GM18498 (cell line): ENCODE measurements at regions not wholly inside any gene's neighbourhood (a gene's known extent, or its start where the extent isn't known, plus 50 kb on each side); places are given as distances from the start of the nearest gene placed in this dataset.
"Not testable (repeated sequence)": the region's sequence is repeated elsewhere in the genome, so short reads cannot be mapped to it uniquely, and the experiment has no call there.

ENCODE experiments used
- ATAC-seq: cut with Tn5 transposase; IDR thresholded peaks from one replicate; pipeline ENCODE4 v1.9.1; 2021; ENCODE audit warnings: mild to moderate bottlenecking, moderate library complexity; ENCODE audit not compliant: unreplicated experiment

DNA sequence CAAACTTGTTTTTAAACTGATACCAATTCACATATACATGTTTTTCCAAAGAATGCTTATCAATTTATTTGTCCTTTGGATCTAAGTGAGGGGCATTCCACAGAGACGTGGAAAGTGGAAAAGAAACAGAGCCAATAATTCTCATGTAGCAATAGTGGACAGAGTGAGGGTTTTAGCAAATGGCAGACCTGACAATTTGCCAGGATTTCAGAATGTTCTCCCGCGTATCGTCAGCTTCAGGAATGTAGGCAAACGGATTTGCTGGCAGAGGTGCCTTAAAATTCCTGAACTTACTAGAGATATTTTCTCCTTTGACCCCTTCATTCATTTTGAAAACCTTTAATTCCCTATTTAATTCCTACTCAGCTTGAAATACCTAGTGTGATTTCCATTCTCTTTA, 193.4 kb upstream of the CPHXL start:
- no peak for ATAC-seq

DNA sequence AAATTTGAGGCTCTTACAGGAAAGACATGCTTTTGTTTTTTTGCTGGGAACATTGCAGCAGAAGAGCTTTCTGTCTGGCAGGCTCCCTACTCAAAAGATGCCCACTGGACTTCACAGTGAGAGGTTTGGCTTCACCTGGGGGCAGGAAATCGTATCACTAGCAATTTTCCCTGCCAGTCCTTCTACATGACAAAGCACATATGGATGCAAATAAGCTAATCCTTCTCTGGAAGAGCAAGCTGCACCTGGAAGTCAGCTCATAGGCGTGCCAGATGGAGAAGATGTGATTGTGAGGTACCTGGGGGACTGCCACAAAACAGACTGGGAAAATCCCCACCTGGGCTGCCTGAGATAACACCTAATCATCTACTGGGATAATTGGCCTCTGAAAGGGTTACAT, 195.0 kb upstream of the CPHXL start:
- no peak for ATAC-seq

DNA sequence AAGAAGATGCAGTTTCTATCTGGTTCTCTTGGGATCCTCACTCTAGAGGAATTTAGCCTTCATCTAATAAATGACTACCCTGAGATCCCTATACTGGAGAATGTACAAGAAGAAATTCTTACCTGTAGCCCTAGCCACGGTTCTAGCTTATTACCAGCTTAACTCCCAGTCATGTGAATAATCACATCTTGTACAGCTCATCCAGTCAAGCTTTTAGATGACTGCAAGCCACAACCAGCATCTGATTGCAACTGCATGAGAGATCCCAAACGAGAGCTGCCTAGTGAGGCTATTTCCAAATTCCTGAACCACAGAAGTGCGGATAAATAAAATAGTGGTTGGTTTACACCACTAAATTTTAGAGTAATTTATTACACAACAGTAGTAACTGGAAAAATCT, 196.0 kb upstream of the CPHXL start:
- ATAC-seq: no peak

DNA sequence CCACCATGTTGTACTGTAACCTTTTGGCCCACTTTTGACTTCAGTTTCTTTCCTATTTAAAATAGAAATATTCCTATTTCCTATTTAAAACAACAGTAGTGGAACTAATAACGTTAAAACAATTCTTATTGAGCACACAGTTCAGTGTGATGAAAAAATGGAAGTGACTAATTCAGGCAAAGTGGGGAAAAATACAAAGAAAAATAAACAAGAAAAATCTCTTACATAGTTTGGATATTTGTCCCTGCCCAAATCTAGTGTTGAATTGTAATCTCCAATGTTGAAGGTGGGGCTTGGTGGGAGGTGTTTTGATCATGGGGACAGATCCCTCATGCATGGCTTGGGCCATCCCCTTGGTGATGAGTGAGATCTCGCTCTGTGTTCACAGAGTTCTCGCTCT, 198.1 kb upstream of the CPHXL start:
- ATAC-seq: no peak

DNA sequence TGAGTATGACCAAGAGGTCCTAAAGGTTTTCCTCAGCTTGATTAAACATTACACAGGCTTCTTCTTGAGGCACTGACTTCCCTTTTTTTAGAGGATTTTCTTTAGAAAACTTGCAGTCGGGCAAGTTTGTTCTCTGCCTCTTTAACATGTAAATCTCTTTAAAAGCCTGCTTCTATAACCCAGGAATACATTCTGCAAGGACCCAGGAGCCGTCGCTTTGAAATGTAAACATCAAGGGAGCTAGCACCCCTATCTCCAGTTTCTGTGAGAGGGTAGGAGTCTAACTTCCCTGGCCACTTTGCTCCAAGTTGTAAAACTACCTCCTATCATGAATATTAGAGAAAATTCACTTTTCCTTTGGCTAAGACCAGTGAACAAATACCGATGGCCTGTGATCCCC, 201.5 kb upstream of the CPHXL start:
- ATAC-seq: no peak

DNA sequence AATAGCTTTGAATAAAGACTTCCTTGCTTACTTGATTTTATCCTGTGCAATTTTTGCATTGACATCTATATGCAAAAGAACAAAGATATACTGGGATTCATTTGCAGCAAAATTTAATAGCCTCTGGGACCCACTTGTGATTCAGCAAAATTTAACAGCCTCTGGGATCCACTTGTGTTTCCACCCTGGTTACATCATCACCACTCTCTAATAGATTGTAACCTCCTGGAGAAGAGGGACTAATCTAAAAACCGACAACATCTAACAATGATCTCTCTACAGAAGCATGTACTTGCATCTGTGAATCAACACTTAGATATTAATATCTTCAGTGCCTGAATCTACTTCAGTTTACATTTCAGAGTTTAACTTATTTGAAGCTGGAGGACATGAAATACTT, 202.0 kb upstream of the CPHXL start:
- ATAC-seq: no peak

DNA sequence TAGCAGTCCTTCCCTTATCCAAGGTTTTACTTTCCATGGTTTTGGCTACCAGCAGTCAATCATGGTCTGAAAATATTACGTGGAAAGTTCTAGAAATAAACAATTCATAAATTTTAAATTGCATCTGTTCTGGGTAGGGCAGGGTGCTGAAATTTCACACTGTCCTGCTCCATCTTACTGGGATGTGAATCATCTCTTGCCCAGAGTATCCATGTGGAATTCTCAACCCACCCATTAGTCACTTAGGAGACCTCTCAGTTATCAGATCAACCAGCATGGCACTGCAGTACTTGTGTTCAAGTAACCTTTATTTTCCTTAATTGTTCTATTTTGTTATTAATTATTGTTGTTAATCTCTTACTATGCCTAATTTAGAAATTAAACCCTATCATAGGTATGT, 202.8 kb upstream of the CPHXL start:
- no peak for ATAC-seq

DNA sequence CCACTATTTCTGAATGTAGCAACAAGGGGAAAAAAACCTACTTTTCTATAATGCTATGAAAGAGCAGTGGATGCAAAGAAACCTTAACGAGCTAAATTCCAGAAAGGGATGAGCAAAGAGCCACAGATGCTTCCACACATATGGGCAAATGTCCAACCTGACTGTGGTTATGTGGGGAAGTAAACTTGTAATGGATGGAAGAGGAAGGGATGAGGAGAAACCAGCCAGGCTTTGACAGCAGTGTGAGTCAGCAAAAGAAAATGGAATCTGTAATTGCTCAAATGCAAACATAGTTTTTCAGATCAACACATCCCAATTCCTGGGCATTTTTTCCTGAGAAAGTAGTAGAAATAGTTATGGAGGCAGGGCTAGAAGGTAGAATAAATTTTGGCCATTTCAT, 204.8 kb upstream of the CPHXL start:
- ATAC-seq: no peak

DNA sequence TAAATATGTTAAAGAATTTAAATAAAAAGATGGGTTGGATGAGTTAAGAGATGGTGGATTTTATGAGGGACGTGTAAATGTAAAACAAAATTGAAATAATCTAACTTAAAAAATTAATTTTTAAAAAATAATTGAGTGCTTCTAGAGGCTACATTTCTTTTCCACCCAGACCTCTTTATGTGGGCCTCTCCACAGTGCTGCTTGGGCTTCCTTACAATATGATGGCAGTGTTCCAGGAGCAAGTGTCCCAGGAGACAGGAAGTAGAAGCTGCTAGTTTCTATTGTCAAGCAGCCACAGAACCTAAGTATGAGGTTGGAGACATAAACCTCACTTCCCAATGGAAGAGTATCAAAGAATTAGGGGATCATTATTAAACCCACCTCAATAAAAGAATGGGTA, 205.7 kb upstream of the CPHXL start:
- ATAC-seq: no peak

DNA sequence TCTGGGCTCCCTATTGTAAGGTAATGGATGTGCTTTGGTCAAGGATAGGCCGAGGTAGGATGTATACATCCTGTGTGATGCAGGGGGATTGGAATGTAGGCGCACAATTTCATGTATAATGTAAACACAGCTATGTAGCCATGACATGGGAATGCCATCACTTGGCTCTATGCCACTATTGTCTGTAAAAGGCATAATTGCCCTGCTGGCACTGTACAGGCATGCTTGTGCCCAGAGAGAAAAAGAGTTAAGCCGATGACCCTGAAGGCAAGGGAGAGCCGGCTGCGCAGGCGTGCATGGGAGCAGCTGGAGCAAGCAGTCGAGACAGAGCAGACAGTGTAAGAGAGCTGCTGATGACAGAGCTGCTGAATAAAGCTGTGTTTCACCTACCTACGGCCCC, 212.5 kb upstream of the CPHXL start:
- ATAC-seq: no peak

DNA sequence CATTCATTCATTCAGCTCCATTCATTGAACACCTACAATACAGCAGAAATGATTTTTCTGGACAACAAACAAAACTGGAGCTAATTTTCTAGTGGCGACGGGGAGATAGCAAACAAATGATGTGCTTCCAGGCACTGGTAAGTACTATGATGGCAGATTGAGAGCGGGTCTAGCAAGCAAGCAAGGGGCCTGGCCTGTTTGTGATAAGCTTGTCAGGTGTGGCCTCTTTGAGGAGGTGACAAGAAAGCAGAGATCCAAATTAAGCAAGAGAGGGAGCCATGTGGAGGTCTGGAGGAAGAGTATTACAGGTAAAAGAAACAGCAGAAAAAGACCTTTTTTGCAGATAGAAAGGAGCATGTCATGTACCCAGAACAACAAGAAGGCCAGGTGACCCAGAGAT, 216.1 kb upstream of the CPHXL start:
- ATAC-seq: no peak

DNA sequence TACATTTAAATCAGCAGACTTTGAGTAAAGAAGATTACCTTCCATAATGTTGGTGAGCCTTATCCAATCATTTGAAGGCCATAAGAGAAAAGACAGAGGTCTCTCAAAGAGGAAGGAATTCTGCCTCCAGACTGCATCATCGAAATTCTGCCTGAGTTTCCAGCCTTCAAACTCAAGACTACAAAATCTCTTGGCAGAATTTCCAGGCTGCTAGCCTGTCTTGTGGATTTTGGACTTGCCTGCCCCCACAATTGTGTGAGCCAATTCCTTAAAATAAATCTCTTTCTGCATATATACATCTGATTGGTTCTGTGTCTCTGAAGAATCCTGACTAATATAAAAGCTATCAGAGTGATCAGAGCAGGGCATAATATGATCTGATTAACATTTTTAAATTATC, 216.6 kb upstream of the CPHXL start:
- ATAC-seq: no peak

DNA sequence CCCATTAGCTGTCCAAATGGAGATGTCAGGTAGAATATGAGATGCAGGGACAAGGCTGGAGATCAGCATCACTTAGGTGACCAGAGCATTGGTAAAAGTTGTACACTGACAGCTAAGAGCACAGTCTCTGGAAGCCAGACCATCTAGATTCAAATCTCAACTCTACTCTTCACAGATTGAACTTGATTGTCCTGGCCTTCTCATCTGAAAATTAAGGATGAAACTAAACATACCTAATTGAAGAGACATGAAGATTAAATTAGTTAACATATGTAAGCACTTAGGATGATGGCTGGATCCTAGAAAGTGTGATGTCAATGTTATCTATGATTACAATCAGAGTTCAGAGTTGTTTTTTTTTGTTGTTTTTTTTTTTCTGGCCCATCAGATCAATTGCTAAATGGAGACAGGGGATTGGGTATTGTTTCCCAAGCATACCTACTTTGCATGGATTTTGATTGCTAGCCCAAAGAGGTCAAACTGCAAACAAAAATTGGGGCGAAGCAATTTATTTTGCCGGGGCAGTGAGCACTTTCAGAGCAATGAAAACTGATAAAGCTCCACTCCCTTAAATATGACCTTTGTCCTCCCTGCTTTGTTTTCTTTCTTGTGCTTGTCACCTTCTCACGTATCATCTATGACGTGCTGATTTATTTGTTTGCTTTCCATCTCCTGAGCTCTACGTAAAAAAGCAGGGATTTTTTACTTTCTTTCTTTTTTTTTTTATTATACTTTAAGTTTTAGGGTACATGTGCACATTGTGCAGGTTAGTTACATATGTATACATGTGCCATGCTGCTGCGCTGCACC, 217.6 kb upstream of the CPHXL start:
- ATAC-seq: no peak

DNA sequence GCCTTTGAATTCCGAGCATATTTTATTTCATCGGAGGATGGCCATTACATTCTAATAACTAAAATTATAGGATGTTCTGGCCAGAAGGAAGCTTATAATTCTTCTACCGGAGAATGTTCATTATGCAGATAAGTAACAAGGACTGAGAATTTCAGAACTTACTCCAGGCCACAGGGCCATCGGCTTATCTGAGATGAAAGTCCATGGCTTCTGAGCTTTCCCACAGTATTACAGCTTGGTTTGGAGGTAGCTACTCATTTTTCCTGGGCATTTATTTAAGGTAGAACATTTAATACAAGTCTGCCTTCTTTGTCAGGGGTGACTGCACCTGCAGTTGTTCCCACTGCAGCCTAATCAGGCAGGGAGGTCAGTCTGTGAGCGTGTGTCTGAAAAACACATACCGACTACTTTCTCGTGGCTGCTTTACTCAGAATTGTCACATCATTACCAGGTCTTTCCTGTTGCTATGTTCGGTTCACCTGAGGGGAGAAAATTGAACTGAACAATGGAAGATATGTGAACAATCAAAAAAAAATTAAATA, 219.7 kb upstream of the CPHXL start:
- ATAC-seq: no peak

DNA sequence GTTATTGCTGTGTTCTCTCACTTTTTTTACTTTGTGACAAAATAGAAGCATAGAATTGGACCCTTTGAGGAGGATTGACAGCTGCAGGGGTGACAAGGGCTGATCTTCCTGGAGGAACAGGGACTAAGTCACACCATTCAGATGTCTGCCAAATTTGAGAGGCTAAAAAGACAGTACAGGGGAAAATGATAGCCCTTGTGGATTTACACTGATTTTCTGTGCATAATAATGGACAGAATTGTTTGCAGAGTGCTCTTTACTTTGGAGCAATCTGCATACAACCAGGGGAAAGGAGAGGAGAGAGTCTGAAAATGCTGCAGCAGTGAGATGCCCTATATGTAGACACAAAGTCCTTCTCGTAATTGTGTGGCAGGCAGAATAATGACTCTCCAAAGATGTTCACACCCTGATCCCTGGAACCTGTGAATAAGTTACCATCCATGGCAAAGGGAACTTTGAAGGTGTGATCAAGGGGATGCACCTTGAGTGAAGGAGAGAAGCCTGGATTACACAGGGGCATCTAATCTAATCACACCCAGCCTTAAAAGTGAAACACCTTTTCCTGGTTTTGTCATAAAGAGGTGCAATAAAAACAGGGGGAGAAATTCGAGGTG, 221.4 kb upstream of the CPHXL start:
- ATAC-seq: no peak

DNA sequence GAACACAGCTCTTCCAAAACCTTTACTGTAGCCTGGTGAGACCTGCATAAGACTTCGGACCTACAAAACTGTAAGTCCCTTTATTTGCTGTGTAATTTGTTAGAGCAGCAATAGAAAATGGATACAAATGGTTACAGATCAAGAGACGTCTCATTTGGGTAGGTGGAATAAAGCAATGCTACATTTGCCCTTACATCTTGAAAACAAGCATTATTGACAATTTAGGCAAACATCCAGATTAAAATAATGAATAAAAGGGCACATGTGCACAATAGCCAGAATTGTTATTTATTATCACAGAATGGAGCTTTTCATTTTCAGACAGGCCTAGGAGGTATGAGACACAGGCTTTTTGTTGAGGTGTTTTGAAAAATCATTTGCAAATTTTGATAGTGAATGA, 222.2 kb upstream of the CPHXL start:
- ATAC-seq: no peak

DNA sequence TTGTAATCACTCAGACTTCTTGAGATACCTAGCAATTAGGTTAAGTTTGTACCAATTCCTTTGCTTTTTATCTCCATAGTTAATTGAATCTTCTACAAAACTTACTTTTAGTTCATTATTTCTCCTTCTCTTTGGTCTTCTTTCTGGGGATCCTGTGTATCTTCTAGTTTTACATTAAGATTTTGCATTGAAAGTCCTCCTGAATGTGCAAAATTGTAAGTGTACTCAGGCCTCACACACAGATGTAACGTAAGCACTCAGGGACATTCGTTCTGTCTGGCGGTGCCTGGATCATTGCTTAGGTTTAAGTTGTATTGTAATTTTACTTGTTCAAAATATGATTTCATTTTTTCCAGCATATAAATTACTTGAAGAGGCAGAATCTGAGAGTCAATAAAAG, 222.6 kb upstream of the CPHXL start:
- ATAC-seq: no peak

DNA sequence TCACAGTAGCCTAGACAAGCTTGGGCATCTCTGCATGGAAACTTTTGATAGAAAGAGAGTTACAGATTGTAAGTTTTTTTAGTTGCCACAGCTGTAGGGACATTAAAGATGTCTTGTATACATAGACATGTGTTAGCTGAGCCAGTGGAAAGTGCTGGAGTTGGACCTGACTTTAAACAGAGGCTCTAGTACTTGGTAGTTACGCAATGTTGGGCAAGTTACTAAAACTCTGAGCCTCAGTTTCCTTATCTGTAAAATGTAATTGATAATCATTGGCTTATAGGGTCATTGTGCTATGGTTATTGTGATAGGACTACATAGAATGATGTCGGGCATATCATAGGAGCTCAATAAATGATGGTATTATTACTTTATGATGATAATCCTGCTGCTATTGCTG, 225.8 kb upstream of the CPHXL start:
- no peak for ATAC-seq

DNA sequence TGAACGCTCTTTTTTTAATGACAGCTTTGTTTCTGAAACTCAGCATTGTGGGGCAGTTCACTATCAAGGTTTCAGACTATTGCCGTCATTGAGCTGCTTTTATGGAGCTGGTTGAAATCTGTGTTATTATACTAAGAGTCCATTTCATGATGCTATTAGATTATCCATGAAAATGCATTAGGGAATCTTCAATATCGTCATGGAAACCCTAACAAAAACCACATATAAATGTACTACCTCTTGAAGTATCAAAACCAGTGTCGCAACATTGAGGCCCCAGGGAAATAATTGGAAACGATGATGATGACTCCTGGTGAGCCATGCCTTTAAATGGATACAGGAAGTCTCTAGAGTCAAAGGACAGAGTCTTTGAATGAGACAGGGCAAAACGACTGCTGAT, 231.6 kb upstream of the CPHXL start:
- ATAC-seq: no peak

DNA sequence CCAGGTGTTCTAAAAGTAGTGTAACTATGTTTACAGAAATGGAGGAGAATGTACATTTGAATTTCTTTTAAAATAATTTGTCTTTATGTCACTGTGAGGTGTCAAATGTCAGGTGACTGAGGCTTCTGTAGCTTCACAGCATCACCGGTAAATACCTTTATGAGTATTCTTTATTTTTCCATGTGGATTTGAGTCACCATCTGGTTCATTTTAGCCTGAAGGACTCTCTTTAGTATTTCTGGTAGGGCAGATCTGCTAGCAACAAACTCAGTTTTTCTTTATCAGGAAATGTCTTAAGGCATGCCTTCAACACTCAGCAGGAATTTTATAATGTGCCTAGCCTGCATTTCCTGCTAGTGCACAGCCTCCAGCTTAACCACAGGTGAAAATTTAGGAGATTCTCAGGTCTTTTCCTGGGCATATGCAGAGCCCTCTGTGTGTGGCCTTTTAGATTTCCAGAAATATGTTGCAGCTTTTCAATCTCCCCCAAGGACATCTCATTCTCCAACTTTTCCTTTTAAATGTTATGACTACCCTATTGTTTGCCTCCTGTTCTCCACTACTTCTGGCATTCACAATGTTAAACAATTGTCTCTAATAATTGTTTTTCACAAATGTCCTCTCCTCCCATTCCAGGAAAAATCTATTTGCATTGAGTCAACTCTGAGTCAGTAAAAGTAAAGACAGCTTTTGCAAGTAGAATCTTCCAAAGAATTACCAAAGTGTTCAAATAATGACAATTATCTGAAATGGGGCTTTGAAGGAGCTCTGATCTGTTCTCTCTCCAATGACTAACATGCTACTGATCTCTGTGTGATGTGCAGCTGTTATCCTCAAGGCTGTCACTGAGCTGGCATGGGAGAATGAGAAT, 239.4 kb upstream of the CPHXL start:
- ATAC-seq: no peak

DNA sequence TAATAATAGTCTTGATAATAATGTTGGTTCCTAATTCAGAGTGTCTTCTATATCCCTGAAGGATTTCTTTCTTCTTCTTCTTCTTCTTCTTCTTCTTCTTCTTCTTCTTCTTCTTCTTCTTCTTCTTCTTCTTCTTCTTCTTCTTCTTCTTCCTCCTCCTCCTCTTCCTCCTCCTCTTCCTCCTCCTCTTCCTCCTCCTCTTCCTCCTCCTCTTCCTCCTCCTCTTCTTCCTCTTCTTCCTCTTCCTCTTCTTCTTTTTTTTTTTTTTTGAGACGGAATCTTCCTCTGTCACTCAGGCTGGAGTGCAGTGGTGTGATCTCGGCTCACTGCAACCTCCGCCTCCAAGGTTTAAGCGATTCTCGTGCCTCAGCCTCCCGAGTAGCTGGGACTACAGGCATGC, 242.8 kb upstream of the CPHXL start:
- ATAC-seq: not testable (repeated sequence)

DNA sequence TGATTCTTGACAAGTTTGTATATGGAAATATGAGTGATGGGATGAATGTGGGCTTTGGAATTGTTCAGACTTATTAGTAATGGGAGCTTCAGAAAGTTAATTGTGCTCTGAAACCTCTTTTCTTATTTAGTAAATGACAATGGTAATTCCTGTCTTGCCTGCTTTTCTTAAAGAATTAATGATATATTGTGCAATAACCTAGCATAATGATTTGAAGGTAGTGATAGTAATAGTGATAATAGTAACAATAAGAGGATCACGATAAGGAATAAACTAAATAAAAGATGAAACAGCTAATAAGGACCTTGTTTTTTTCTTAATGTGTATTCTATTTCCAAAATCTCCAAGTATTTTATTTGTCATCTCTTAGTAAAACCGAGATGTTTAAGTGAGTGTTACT, 245.0 kb upstream of the CPHXL start:
- ATAC-seq: no peak
